ENCODE measurements at regions not wholly inside any gene's neighbourhood (a gene's known extent, or its start where the extent isn't known, plus 50 kb on each side); places are given as distances from the start of the nearest gene placed in this dataset.

- TF ChIP-seq, protein P1, sequence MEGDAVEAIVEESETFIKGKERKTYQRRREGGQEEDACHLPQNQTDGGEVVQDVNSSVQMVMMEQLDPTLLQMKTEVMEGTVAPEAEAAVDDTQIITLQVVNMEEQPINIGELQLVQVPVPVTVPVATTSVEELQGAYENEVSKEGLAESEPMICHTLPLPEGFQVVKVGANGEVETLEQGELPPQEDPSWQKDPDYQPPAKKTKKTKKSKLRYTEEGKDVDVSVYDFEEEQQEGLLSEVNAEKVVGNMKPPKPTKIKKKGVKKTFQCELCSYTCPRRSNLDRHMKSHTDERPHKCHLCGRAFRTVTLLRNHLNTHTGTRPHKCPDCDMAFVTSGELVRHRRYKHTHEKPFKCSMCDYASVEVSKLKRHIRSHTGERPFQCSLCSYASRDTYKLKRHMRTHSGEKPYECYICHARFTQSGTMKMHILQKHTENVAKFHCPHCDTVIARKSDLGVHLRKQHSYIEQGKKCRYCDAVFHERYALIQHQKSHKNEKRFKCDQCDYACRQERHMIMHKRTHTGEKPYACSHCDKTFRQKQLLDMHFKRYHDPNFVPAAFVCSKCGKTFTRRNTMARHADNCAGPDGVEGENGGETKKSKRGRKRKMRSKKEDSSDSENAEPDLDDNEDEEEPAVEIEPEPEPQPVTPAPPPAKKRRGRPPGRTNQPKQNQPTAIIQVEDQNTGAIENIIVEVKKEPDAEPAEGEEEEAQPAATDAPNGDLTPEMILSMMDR (IDR thresholded peaks at IDR 0.05): no peak
- no peak for TF ChIP-seq ZFX (IDR thresholded peaks at IDR 0.05; ENCODE audit: borderline replicate concordance)
- no peak overlapping the region for H3K27ac ChIP-seq
Measured at GRCh38 chr18:1014951-1015624, 110.4 kb downstream of the ADCYAP1 start.

DNA sequence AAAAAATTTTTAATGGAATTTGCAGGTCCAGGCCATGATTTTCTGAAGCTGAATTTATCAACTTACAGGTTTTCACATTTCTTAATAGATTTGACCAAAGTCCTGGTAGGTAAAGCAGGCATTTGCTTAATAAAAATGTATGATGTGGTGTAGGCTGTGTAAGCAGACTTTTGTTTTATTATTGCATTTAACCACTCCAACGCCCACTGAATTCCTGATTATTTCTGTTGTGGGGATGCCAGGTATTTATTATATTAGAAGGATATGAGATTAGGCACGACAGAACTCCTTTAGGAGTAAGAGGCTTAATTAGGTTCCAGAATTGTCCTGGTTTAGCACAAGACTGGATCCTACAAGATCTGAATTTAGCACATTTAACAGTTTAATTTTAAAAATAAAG lies 111.1 kb downstream of the ADCYAP1 start:
- H3K27ac ChIP-seq: no peak overlapping the region
- no peak for TF ChIP-seq ZFX (IDR thresholded peaks at IDR 0.05; ENCODE audit: borderline replicate concordance)
- TF ChIP-seq, protein P1 (IDR thresholded peaks at IDR 0.05): no peak

- H3K27ac ChIP-seq: no peak overlapping the region
- TF ChIP-seq, protein P1 (IDR thresholded peaks at IDR 0.05): no peak
- no peak for TF ChIP-seq ZFX (IDR thresholded peaks at IDR 0.05; ENCODE audit: borderline replicate concordance)
Measured at GRCh38 chr18:1017227-1018058, 112.8 kb downstream of the ADCYAP1 start.

DNA sequence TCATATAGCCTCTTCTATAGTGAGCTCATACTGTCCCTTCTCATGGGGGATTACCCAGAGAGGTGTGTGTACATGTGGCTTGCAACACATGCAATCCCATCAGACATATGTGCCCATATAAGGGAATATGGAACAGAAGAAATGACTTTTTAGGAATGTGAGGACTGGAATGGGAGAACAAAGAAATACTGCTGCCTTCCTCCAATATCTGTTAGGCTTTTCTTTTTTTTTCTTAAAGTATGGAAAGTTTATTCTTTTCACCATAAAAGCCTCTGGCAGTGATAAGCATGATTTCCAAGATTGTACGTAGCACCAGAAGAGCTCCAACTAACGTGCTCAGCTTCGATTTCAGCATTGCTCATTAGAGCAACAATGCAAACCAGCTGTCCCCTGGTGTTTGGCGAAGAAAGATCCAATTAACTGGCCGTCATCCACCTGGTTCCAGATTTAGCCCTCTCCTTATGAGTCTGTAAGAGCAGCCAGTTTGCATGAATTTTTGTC lies 113.6 kb downstream of the ADCYAP1 start:
- H3K27ac ChIP-seq: no peak overlapping the region
- no peak for TF ChIP-seq ZFX (IDR thresholded peaks at IDR 0.05; ENCODE audit: borderline replicate concordance)
- TF ChIP-seq, protein P1 (IDR thresholded peaks at IDR 0.05): no peak

GRCh38 chr18:1019191-1019590 lies 114.5 kb downstream of the ADCYAP1 start:
- no peak overlapping the region for H3K27ac ChIP-seq
- TF ChIP-seq ZFX (IDR thresholded peaks at IDR 0.05; ENCODE audit: borderline replicate concordance): no peak
- TF ChIP-seq, protein P1 (IDR thresholded peaks at IDR 0.05): no peak

GRCh38 chr18:1020731-1021344 lies 116.2 kb downstream of the ADCYAP1 start:
- H3K27ac ChIP-seq: no peak overlapping the region
- TF ChIP-seq ZFX (IDR thresholded peaks at IDR 0.05; ENCODE audit: borderline replicate concordance): no peak
- TF ChIP-seq, protein P1 (IDR thresholded peaks at IDR 0.05): no peak

All from 22Rv1 (cell line).